ENCODE measurements at regions not wholly inside any gene's neighbourhood (a gene's known extent, or its start where the extent isn't known, plus 50 kb on each side); places are given as distances from the start of the nearest gene placed in this dataset.

GRCh38 chr11:90391756-90392155 lies 168.9 kb upstream of the CHORDC1 start (continued):
- TF ChIP-seq NFATC4 (CRISPR knock-in tag; IDR thresholded peaks at IDR 0.05) (no peak), NFYB (CRISPR knock-in tag; conservative IDR thresholded peaks at IDR 0.05; ENCODE audit: low read depth) (no peak), FOXP4 (CRISPR knock-in tag; IDR thresholded peaks at IDR 0.05) (no peak), EMX1 (CRISPR knock-in tag; IDR thresholded peaks at IDR 0.05) (no peak), RELA (CRISPR knock-in tag; IDR thresholded peaks at IDR 0.05; ENCODE audit: borderline replicate concordance) (no peak), CTCF (IDR thresholded peaks at IDR 0.05) (no peak), ATF6 (CRISPR knock-in tag; IDR thresholded peaks at IDR 0.05) (no peak), ATF3 (CRISPR knock-in tag; conservative IDR thresholded peaks at IDR 0.05) (no peak), CDX4 (CRISPR knock-in tag; IDR thresholded peaks at IDR 0.05; ENCODE audit: borderline replicate concordance) (no peak)

GRCh38 chr11:90380206-90380605 lies 157.4 kb upstream of the CHORDC1 start:
- Mint-ChIP-seq H3K9me3 (peaks cover 3% of the 10 kb centered on the region; the same call in 1 of the 2 replicates), H3K27me3 (ENCODE audit: low read depth) (no peaks in the 10 kb centered on the region), H3K4me1 (no peaks in the 10 kb centered on the region), H3K4me3 (no peak overlapping the region), H3K36me3 (no peaks in the 10 kb centered on the region), H3K27ac (no peak overlapping the region)
- no peak for DNase-seq (ENCODE audit: low spot score)
- ChIA-PET POLR2A (no interaction called here), CTCF (no interaction called here)
- no peak for ATAC-seq
- TF ChIP-seq TCF7 (CRISPR knock-in tag; IDR thresholded peaks at IDR 0.05; ENCODE audit: low read depth) (no peak), ZNF281 (CRISPR knock-in tag; IDR thresholded peaks at IDR 0.05) (no peak), HMGXB4 (CRISPR knock-in tag; IDR thresholded peaks at IDR 0.05) (no peak), TEAD1 (CRISPR knock-in tag; IDR thresholded peaks at IDR 0.05) (no peak), ATF2 (CRISPR knock-in tag; IDR thresholded peaks at IDR 0.05; ENCODE audit: borderline replicate concordance, low read depth) (no peak), ZNF532 (CRISPR knock-in tag; IDR thresholded peaks at IDR 0.05; ENCODE audit: borderline replicate concordance) (no peak), ZMAT4 (CRISPR knock-in tag; IDR thresholded peaks at IDR 0.05) (no peak)
